Gastrocnemius medialis (tissue), 4 donors: ENCODE measurements at regions not wholly inside any gene's neighbourhood (a gene's known extent, or its start where the extent isn't known, plus 50 kb on each side); places are given as distances from the start of the nearest gene placed in this dataset.
"Not testable (repeated sequence)": the region's sequence is repeated elsewhere in the genome, so short reads cannot be mapped to it uniquely, and the experiment has no call there.

Experiments
- ATAC-seq, 2 donors: fragments of 150-250 bp; one replicate each; pipeline ENCODE4 v1.9.1; 2016
- DNase-seq, 2 donors: peaks; one replicate each; pipeline ENCODE4 v3.0.0-alpha.2; 2019
- H3K27ac ChIP-seq, 4 donors: fragments of 200-600 bp; sonication (generic); 1 replicate in 1 of 4; 2 replicates in 3 of 4; pipeline ENCODE4 v1.5.1; 2016 to 2018; ENCODE audit warnings: mild to moderate bottlenecking in 2 of 4, moderate library complexity in 1 of 4
- H3K27me3 ChIP-seq, 3 donors: fragments of 200-600 bp; sonication (generic) in 2 of 3; 1 replicate in 1 of 3; 2 replicates in 2 of 3; pipeline versions ENCODE4 v1.5.1 to v1.6.0; 2016 to 2019; ENCODE audit warnings: mild to moderate bottlenecking in 1 of 3, moderate library complexity in 1 of 3
- H3K36me3 ChIP-seq, 2 donors: fragments of 200-600 bp; sonication (generic) in 1 of 2; one replicate each; pipeline ENCODE4 v1.5.1; 2017 to 2018
- H3K4me1 ChIP-seq, 2 donors: fragments of 200-600 bp; sonication (generic) in 1 of 2; one replicate each; pipeline ENCODE4 v1.5.1; 2016 to 2017; ENCODE audit warnings: mild to moderate bottlenecking in 2 of 2
- H3K4me3 ChIP-seq, 4 donors: fragments of 200-600 bp; sonication (generic) in 3 of 4; 1 replicate in 1 of 4; 2 replicates in 3 of 4; pipeline ENCODE4 v1.5.1; 2016 to 2019; ENCODE audit warnings: mild to moderate bottlenecking in 2 of 4
- H3K9me3 ChIP-seq, 3 donors: fragments of 200-600 bp; sonication (generic) in 2 of 3; 1 replicate in 1 of 3; 2 replicates in 2 of 3; pipeline ENCODE4 v1.5.1; 2016 to 2019
- POLR2A ChIP-seq, 2 donors: fragments of 450-650 bp; IDR thresholded peaks; one replicate each; pipeline ENCODE4 v1.6.1; 2017; ENCODE audit warnings: antibody characterized with exemption in 2 of 2, mild to moderate bottlenecking in 2 of 2, moderate library complexity in 2 of 2
- in situ Hi-C, 4 donors: fragments of 200-750 bp; cut with MboI; loops; one replicate each; pipeline versions ENCODE4 v1.15.0 to v1.8.0; 2017; ENCODE audit warnings: low sequenced_read_pairs in 4 of 4
- intact Hi-C: fragments of 100-400 bp; cut with DNase I; formaldehyde crosslinking; loops from one replicate; pipeline ENCODE4 v1.15.1; 2023; ENCODE audit warnings: low total_unique reads
- TF ChIP-seq, protein P1 (sequence below), 5 experiments: fragments of 450-650 bp in 3 of 5; fragments of 200-600 bp in 2 of 5; sonication (generic) in 2 of 5; IDR thresholded peaks in 4 of 5; conservative IDR thresholded peaks in 1 of 5; 1 replicate in 4 of 5; 2 replicates in 1 of 5; pipeline ENCODE4 v1.5.1; 2016 to 2019; ENCODE audit warnings: antibody characterized with exemption in 5 of 5, mild to moderate bottlenecking in 3 of 5, moderate library complexity in 3 of 5

DNA sequence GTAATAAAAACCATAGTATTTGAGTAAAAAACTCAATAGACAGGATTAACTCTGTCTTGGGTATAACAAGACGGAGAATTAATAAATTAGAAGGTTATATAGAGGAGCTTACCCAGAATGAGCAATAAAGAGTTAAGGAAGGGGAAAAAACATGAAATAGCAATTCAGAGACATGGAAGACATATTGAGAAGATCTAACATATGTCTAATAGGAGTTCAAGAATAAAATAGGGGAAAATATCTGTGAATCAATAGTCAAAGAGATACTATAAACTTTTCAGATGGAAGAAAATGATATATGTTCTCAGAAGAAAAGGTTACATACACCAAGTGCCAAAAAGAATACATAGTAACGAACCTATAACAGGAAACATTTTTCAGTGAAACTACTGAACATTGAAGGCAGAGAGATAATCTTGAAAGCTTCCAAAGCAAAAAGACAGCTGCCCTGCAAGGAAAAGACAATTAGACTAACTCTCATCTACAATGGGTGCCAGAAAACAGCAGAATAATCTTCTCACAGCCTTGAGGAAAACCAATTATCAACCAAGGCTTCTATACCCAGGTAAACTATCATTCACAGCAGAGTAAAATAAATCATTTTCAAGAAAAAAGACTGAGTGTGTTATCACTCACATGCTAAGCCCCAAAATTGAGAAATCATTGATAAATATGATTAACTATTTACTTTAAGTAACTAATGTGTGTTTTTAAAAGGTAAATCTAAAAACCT, 106.0 kb downstream of the ENC1 start:
- in situ Hi-C loops (no loop called here), intact Hi-C loops (no loop called here)
- ATAC-seq = no peak
- TF ChIP-seq, protein P1, sequence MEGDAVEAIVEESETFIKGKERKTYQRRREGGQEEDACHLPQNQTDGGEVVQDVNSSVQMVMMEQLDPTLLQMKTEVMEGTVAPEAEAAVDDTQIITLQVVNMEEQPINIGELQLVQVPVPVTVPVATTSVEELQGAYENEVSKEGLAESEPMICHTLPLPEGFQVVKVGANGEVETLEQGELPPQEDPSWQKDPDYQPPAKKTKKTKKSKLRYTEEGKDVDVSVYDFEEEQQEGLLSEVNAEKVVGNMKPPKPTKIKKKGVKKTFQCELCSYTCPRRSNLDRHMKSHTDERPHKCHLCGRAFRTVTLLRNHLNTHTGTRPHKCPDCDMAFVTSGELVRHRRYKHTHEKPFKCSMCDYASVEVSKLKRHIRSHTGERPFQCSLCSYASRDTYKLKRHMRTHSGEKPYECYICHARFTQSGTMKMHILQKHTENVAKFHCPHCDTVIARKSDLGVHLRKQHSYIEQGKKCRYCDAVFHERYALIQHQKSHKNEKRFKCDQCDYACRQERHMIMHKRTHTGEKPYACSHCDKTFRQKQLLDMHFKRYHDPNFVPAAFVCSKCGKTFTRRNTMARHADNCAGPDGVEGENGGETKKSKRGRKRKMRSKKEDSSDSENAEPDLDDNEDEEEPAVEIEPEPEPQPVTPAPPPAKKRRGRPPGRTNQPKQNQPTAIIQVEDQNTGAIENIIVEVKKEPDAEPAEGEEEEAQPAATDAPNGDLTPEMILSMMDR (IDR thresholded peaks at IDR 0.05 in 4 of 5, conservative IDR thresholded peaks at IDR 0.05 in 1 of 5) = no peak
- no peak for TF ChIP-seq POLR2A (IDR thresholded peaks at IDR 0.05)
- DNase-seq = no peak
- H3K4me1 ChIP-seq = no peaks in the 10 kb centered on the region
- no peak overlapping the region for H3K4me3 ChIP-seq
- no peaks in the 10 kb centered on the region for H3K27me3 ChIP-seq
- peaks cover 0 to 7% (median 0%) of the 10 kb centered on the region in 3 donors for H3K9me3 ChIP-seq
- no peaks in the 10 kb centered on the region for H3K36me3 ChIP-seq
- no peak overlapping the region for H3K27ac ChIP-seq

- no peaks in the 10 kb centered on the region for H3K27me3 ChIP-seq
- intact Hi-C loops = no loop called here
- no peak for DNase-seq
- in situ Hi-C loops = no loop called here
- H3K9me3 ChIP-seq = peaks cover 0 to 7% (median 0%) of the 10 kb centered on the region in 3 donors
- no peak for ATAC-seq
- no peak overlapping the region for H3K27ac ChIP-seq
- TF ChIP-seq, protein P1 (IDR thresholded peaks at IDR 0.05 in 4 of 5, conservative IDR thresholded peaks at IDR 0.05 in 1 of 5) = no peak
- no peak for TF ChIP-seq POLR2A (IDR thresholded peaks at IDR 0.05)
- no peak overlapping the region for H3K4me3 ChIP-seq
- H3K4me1 ChIP-seq = no peaks in the 10 kb centered on the region
- no peaks in the 10 kb centered on the region for H3K36me3 ChIP-seq
These were observed 110.0 kb downstream of the ENC1 start for GRCh38 chr5:74530326-74531050.

DNA sequence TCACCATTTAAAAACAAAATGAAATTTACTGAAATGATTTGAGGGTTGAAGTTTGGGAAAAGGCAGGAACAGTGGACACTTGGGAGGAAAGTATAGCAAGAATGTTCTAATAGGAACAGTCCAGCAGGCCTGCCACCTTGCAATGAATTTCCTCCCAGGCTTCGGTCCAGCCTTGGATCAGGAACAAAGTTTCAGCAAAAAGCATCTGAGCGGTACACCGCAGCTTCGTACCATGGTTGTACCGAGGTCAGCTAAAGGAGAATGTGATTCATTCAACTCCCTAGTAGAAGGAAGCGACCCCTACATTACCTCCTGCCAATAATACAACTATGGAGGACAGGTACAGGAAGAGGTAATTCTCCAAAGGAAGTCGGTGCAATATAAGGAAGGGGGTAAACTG, 111.4 kb downstream of the ENC1 start:
- TF ChIP-seq, protein P1 (IDR thresholded peaks at IDR 0.05 in 4 of 5, conservative IDR thresholded peaks at IDR 0.05 in 1 of 5) = no peak
- no peak for TF ChIP-seq POLR2A (IDR thresholded peaks at IDR 0.05)
- intact Hi-C loops = no loop called here
- in situ Hi-C loops = no loop called here
- no peak overlapping the region for H3K4me3 ChIP-seq
- H3K4me1 ChIP-seq = no peaks in the 10 kb centered on the region
- H3K27me3 ChIP-seq = no peaks in the 10 kb centered on the region
- H3K9me3 ChIP-seq = peaks cover 0 to 3% (median 0%) of the 10 kb centered on the region in 3 donors
- no peak for ATAC-seq
- H3K36me3 ChIP-seq = no peaks in the 10 kb centered on the region
- no peak for DNase-seq
- H3K27ac ChIP-seq = no peak overlapping the region

GRCh38 chr5:74526111-74526510, 114.4 kb downstream of the ENC1 start:
- TF ChIP-seq, protein P1 (IDR thresholded peaks at IDR 0.05 in 4 of 5, conservative IDR thresholded peaks at IDR 0.05 in 1 of 5) = no peak
- TF ChIP-seq POLR2A (IDR thresholded peaks at IDR 0.05) = no peak
- in situ Hi-C loops (no loop called here), intact Hi-C loops (no loop called here)
- Histone ChIP-seq H3K4me3 (no peak overlapping the region), H3K4me1 (no peaks in the 10 kb centered on the region), H3K9me3 (no peaks in the 10 kb centered on the region), H3K27me3 (no peaks in the 10 kb centered on the region), H3K36me3 (no peaks in the 10 kb centered on the region), H3K27ac (no peak overlapping the region)
- no peak for DNase-seq
- no peak for ATAC-seq

GRCh38 chr5:74524767-74525166, 115.8 kb downstream of the ENC1 start:
- H3K27ac ChIP-seq, ATAC-seq, H3K4me3 ChIP-seq, intact Hi-C loops, H3K4me1 ChIP-seq, DNase-seq, H3K36me3 ChIP-seq, H3K27me3 ChIP-seq, H3K9me3 ChIP-seq, in situ Hi-C loops: not testable (repeated sequence)

DNA sequence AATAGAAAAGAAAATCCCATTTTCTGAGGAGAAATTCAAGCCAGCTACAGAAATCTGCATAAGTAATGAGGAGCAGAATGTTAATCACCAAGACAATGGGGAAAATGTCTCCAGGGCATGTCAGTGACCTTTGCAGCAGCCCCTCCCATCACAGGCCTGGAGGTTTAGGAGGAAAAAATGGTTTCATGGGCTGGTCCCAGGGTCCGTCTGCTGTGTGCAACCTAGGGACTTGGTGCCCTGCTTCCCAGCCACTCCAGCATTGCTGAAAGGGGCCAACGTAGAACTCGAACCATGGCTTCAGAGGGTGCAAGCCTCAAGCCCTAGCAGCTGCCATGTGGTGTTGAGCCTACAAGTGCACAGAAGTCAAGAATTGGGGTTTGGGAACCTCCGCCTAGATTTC, 116.8 kb downstream of the ENC1 start:
- H3K27me3 ChIP-seq, H3K36me3 ChIP-seq, DNase-seq, H3K4me3 ChIP-seq, H3K9me3 ChIP-seq, ATAC-seq, in situ Hi-C loops, H3K27ac ChIP-seq, H3K4me1 ChIP-seq, intact Hi-C loops: not testable (repeated sequence)

DNA sequence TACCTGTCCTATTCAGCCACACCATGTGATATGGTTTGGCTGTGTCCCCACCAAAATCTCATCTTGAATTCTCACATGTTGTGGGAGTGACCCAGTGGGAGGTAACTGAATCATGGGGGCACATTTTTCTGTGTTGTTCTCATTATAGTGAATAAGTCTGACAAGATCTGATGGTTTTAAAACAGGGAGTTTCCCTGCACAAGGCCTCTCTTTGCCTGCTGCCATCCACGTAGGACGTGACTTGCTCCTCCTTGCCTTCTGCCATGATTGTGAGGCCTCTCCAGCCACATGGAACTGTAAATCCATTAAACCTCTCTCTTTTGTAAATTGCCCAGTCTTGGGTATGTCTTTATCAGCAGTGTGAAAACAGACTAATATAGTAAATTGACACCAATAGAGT, 117.7 kb downstream of the ENC1 start:
- H3K4me3 ChIP-seq, H3K9me3 ChIP-seq, in situ Hi-C loops, H3K4me1 ChIP-seq, DNase-seq, H3K36me3 ChIP-seq, ATAC-seq, H3K27ac ChIP-seq, H3K27me3 ChIP-seq, intact Hi-C loops: not testable (repeated sequence)
